Fibroblast of lung (primary cell): ENCODE measurements at regions not wholly inside any gene's neighbourhood (a gene's known extent, or its start where the extent isn't known, plus 50 kb on each side); places are given as distances from the start of the nearest gene placed in this dataset.

Experiments used
- EZH2 ChIP-seq: IDR thresholded peaks from 2 replicates; pipeline ENCODE4 v1.5.1; 2012; ENCODE audit warnings: low read length, control low read depth, mild to moderate bottlenecking; ENCODE audit errors: missing control alignments
- TF ChIP-seq, protein P1 (sequence below), 2 donors: IDR thresholded peaks in 1 of 2; conservative IDR thresholded peaks in 1 of 2; 1 replicate in 1 of 2; 2 replicates in 1 of 2; pipeline ENCODE4 v1.5.1; 2011 to 2012; ENCODE audit warnings: low read length in 2 of 2, control low read depth in 1 of 2, inconsistent platforms in 1 of 2, low read depth in 1 of 2, mild to moderate bottlenecking in 1 of 2

DNA sequence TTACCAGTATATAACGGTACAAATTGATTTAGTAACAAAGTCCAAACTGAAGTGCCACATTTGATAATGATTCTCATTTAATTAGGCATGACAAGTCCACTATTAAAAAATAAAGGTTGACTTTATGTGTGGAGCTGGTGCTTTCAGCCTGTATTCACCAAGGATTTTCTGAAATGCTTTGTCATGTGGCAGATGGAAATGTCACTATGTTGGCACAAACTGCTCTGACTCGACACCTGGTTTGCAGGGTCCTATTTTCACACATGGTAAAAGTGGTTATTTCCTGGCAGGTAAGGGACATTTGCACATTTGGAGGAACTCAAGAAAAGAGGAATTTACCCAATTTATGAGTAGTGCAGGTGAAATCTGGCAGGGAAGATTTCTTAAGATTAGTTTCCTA, 572.6 kb upstream of the MDGA2 start:
- TF ChIP-seq, protein P1, sequence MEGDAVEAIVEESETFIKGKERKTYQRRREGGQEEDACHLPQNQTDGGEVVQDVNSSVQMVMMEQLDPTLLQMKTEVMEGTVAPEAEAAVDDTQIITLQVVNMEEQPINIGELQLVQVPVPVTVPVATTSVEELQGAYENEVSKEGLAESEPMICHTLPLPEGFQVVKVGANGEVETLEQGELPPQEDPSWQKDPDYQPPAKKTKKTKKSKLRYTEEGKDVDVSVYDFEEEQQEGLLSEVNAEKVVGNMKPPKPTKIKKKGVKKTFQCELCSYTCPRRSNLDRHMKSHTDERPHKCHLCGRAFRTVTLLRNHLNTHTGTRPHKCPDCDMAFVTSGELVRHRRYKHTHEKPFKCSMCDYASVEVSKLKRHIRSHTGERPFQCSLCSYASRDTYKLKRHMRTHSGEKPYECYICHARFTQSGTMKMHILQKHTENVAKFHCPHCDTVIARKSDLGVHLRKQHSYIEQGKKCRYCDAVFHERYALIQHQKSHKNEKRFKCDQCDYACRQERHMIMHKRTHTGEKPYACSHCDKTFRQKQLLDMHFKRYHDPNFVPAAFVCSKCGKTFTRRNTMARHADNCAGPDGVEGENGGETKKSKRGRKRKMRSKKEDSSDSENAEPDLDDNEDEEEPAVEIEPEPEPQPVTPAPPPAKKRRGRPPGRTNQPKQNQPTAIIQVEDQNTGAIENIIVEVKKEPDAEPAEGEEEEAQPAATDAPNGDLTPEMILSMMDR (conservative IDR thresholded peaks at IDR 0.05 in 1 of 2, IDR thresholded peaks at IDR 0.05 in 1 of 2; ENCODE audit: low read depth in 1 of 2, low read length in 2 of 2): no peak
- TF ChIP-seq EZH2: no peak
